Non-pigmented ciliary epithelial cell (primary cell): ENCODE measurements at regions not wholly inside any gene's neighbourhood (a gene's known extent, or its start where the extent isn't known, plus 50 kb on each side); places are given as distances from the start of the nearest gene placed in this dataset.
"Not testable (repeated sequence)": the region's sequence is repeated elsewhere in the genome, so short reads cannot be mapped to it uniquely, and the experiment has no call there.

ENCODE experiments used
- DNase-seq: peaks from one replicate; pipeline ENCODE4 v3.0.0-alpha.2; 2010; ENCODE audit warnings: low read depth

DNA sequence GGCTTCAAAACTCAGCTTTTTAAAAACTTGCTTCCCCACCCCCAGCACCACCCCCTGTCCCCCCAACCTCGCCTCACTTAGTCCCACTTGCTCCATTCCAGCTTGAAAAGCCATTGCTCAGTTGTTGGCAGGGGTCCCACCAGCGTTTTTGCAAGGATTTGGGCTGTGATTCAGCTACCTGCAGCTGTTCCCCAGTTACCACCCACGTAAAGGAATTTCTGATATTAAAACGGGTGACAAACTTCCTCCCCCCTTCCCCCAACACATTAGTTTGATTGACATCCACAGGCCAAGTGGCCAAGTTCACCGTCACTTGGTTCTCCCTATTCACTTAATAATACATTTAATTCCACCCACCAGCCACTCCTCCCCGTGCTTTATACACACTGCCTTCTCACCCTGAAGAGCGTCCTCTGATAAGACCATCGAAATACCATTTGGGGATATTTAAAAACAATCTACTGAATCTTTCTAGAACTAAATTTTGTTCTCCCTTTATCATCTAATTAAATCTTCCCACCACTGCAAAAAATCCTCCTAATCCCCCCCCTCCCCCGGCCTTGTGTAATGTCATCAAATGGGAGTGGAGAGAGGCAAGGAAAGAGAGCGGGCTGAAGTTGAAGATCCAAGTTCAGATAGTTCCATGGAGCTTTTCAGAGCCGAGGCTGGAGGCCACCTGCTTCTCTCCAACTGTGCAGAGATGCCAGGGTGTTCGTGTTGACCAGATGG is 55.1 kb downstream of the SOX9 start:
- DNase-seq = no peak

DNA sequence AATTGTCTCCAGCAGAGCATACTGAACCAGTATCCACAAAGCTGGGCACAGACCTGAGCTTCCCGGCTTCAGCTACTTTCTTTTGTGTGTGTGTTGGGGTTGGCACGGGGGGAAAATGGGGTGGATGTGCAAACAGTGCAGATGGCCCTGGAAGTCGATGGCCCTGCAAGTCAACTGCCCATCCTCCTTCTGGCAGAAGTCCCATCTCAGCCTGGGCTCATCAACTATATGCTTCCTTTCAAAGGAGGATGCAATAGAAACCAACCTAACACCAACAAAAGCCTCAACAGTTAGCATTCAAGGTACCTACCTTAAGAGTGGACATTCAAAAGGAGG is 55.7 kb downstream of the SOX9 start:
- no peak for DNase-seq

DNA sequence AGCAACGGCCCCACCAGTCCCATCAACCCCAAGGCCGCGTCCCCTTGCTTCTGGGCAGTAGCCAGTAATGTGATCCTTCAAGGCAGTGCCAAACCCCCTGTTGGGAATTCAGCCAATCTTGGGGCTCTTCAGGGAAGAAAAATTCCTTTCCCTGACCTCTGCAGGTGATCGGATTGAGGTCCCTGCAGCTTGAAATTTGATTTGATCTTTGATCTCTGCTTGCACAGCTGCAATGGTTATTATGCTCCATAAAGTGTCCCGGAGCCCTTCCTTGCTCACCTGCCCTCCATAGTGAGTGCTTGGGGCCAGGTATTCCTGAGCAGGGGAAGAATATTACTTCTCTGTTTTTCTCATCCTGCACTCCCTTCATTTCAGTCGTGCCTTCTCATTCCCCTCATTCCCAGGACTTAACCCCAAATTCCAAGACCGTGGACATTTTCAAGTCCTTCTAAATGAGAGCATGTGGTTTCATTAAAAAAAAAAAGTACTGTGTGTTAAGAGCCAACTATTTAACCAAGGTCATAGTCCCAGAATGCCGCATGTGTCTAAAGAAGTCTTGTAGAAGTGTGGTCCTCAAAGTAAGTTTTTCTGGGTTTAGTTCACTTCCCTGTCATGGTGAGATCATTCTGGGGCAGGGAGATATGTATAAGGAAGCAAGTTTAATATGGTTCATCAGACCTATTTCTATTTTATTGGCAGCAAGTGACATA is 56.3 kb downstream of the SOX9 start:
- no peak for DNase-seq

DNA sequence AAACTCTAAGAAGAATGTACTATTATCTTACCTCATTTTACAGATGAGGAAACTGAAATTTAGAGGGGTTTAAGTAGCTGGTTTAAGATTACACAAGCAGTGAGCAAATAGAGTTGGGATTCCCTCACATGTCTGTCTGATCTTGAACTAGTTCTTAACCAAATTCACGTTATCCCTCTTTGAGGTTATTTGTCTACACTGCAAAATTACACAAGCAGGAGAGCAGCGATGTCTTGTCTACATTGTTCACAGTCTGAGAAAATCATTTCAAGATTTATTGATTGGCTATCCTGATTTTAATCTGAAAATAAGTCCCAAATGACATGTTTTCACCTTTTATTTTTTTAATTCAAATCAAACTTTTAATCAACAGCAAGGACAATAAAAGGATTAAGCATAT is 56.9 kb downstream of the SOX9 start:
- DNase-seq = no peak

DNA sequence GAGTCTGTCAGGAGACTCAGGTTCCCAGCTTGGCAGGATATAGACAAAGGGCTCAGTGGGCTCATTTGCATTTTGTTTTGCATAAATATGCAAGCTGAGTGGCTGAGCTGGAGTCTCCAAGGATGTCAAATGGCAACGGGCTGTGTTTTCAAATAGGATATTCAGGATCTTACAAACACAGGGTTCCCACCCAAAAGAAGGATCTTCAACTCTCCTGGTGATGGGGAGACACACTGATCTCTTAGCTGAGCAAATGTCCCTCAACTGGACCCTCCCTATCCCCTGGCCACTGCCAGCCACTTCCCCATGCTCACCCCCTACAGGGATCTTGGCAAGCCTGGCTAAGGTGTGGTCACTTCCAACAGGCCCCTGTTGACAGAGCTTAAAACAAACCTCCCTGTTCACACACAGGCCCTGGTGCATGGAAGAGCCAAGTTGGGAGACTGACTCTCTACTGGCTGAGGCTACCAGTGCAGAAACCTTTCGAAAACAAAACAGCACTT is 61.6 kb downstream of the SOX9 start:
- no peak for DNase-seq

DNA sequence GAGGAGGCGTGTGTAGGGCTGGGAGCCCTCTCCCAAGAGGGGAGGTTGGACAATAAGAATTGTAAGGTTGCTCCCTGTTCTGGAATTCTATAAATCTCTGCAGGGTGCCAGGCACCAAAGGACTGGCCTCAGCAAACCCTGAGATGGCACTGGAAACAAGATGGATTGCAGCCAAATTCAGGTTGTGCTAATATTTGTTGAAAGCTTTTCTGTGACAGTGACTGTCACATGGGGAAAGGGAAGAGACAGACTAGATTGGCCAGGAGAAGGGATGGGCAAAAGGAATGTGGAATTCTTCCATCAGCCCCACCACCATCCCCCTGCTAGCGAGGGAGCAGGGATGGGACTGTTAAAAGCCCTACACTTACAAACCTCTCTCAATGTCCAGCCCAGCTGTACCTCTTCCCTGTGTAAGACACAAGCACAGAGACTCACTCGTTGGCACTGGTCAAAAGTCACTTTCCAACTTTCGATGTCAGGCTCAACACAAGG is 62.4 kb downstream of the SOX9 start:
- no peak for DNase-seq

GRCh38 chr17:72184805-72185204 is 64.0 kb downstream of the SOX9 start:
- no peak for DNase-seq

DNA sequence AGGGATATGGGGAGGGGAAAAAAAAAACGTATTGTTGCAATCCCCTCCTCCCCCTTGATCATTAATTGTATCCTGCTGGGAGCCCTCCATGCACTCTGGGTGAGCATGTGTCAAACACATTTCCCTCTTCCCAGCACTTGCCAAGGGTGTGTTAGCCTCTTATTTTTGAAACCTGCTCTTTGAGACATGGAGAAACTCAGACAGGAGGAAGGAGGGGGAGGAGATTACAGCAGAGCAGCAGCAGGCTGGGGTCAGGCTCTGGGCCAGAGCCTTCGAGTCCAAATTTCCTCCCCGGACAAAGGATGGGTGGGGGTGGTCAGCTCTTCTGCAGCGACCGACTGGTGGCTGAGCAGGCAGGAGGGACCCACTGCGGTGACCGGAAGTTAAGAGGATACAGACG is 64.7 kb downstream of the SOX9 start:
- no peak for DNase-seq

DNA sequence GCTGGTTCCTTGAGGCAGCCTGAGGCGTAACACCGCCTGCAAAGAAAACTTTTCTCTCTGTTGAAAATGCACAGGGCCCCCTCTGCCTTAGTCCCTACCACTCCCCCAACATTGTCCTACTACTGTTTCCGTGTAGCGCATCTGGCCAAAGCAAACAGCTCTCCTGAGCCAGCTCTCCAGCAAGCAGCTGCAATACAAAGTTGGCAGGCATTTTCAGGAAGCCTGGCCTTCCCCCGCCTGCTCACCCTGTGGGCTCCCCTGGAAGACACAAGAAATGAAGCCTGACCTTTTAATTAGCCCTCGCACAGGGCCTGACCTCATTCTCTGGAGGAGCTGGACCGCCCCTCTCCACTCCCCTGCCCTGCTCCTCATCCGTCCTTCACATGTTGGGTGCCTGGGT is 66.7 kb downstream of the SOX9 start:
- DNase-seq = no peak

DNA sequence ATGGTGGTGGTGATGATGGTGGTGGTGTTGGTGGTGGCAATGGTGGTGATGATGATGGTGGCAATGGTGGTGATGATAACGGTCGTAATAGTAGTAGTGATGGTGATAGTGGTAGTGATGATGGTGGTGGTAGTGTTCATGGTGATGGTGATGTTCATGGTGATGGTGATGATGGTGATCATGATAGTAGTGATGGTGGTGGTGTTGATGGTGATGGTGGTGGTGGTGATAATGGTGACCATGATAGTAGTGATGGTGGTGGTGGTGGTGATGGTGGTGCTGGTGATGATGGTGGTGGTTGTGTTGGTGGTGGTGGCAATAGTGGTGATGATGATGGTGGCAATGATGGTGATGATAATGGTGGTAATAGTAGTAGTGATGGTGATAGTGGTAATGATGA is 68.0 kb downstream of the SOX9 start:
- DNase-seq = no peak

- no peak for DNase-seq
These were observed 69.2 kb downstream of the SOX9 start for GRCh38 chr17:72189768-72190593.

- no peak for DNase-seq
These were observed 70.5 kb downstream of the SOX9 start for GRCh38 chr17:72191356-72191755.

- peak; percentile 84 for DNase-seq
These were observed 71.3 kb downstream of the SOX9 start for GRCh38 chr17:72191921-72192799.

DNA sequence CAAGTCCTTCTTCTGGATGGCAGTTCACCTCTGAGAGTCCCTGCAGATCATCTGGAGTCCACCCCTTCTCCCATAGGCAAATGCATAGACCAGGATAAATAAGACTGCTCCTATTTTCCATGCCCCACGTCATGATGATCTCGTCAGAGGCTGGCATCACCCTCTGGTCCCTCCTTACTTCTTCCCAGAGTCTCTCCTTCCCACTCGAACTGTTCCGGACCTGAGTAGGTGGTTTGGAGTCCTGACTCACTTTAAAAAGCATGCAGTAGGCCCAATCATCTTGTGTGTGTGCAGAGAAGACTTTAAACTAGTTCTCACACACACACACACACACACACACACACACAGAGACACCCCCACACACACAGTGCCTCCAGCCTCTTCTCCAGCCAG is 72.0 kb downstream of the SOX9 start:
- no peak for DNase-seq

DNA sequence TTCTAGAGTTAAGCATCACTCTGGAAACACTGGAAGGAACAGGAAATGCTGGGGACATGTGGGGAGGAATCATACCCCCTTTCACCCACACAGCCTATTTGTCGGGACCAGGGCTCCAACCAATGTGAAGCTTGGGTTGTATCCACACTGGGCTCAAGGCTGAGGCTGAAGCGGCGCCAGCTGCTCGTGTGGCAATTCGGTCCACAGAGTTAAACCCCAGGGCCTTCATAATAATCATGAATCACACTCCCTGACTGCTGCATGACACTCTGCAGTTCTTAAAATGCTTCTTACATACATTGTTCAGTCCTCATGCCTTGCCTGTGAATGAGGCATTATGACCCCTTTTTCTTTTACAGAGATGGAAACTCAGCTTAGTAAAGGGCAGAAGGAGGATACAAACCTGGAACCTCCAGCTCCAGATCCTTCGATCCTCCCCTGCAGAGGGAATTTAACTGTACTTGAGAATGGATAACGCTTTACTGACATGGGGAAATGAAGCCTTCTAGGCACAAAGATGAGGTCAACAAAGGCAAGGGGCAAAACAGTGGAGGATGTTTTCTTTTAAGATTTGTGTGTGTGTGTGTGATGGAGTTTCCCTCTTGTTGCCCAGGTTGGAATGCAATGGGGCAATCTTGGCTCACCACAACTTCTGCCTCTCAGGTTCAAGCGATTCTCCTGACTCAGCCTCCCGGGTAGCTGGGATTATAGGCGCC is 72.7 kb downstream of the SOX9 start:
- no peak for DNase-seq

DNA sequence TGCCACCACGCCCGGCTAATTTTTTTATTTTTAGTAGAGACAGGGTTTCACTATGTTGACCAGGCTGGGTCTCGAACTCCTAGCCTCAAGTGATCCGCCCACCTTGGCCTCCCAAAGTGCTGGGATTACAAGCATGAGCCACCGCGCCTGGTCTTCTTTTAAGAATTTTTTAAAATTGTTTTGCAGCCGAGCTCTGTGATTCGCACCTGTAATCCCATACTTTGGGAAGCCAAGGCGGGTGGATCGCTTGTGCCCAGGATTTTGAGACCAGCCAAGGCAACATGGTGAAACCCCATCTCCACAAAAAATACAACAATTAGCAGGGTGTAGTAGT is 73.3 kb downstream of the SOX9 start:
- DNase-seq = not testable (repeated sequence)

- DNase-seq = no peak
These were observed 78.4 kb downstream of the SOX9 start for GRCh38 chr17:72199256-72199655.

GRCh38 chr17:72204742-72205141 is 83.9 kb downstream of the SOX9 start:
- no peak for DNase-seq

DNA sequence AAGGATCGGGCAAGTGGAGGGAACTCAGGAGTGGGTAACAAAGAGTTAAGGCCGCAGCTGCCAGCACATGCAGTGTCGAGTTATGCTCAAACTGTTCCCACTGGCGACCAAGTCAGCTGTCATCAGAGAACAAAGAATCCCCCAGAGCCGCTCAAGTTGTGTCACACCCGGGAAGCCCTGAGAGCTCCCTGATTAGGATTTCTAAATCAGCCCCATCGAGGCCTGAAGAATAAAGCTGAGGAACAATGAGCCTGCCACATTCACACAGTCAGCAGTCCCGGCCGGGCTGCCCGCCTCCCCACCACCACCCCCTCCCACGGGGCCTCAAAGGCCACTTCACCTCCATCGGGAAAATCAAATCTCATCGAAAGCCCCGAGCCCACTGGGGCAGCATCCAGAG is 84.5 kb downstream of the SOX9 start:
- no peak for DNase-seq

DNA sequence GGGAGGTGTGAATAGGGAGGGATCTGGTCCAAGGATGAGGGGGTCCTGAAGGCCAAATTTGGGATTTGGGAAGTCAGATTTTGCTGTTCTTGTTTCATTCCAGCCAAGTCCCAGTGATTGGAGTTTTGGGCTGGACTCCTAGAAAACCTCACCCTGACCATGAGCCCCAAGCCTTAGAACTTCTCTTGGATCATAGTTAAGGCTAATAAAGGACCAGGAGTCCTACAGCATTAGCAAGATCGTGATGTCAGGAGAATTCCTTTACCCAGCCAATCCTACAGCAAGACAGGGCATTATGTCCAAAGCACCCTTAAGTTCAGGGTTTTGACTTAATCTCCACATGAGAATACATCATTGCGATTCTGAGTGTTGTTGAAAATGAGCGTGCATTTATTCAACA is 85.0 kb downstream of the SOX9 start:
- no peak for DNase-seq

GRCh38 chr17:72206376-72206775 is 85.6 kb downstream of the SOX9 start:
- no peak for DNase-seq
